ENCODE measurements at regions not wholly inside any gene's neighbourhood (a gene's known extent, or its start where the extent isn't known, plus 50 kb on each side); places are given as distances from the start of the nearest gene placed in this dataset.
"Not testable (repeated sequence)": the region's sequence is repeated elsewhere in the genome, so short reads cannot be mapped to it uniquely, and the experiment has no call there.

GRCh38 chr7:19352305-19352695, 207.1 kb upstream of the FERD3L start:
- no peaks in the 10 kb centered on the region for H3K36me3 ChIP-seq (ENCODE audit: control insufficient read depth, insufficient read depth, low read length)
- DNase-seq (ENCODE audit: low read depth) = no peak
- no peaks in the 10 kb centered on the region for H3K27me3 ChIP-seq (ENCODE audit: control insufficient read depth, insufficient read depth, low read length)
- no peak for FAIRE-seq
- TF ChIP-seq CTCF (IDR thresholded peaks at IDR 0.05; ENCODE audit: insufficient read depth, low read length, severe bottlenecking) = no peak
- no peak overlapping the region for H3K4me3 ChIP-seq (ENCODE audit: low read depth, low read length)

- Histone ChIP-seq H3K36me3 (ENCODE audit: control insufficient read depth, insufficient read depth, low read length) (no peaks in the 10 kb centered on the region), H3K4me3 (ENCODE audit: low read depth, low read length) (no peak overlapping the region), H3K27me3 (ENCODE audit: control insufficient read depth, insufficient read depth, low read length) (no peaks in the 10 kb centered on the region)
- no peak for FAIRE-seq
- no peak for TF ChIP-seq CTCF (IDR thresholded peaks at IDR 0.05; ENCODE audit: insufficient read depth, low read length, severe bottlenecking)
- no peak for DNase-seq (ENCODE audit: low read depth)
These were observed 206.4 kb upstream of the FERD3L start for GRCh38 chr7:19351341-19352304.

DNA sequence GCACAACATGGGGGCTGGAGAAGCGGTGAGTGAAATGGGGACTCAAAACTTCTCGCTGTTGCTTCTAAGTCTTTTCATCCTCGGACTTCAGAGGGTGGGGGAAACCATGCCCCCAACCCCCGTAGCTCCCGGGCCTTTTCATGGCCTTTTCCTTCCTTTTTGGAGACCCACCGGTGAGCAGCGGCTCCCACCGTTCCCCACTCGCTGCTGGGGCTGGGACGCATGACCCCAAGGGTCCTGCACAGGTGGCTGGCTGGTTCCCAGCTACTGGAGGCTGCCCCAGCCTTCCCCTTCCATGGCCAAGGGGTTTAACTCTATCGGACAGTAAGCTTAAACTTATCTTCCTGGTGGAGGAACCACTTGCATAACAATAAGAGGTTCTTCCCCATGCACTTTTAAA, 194.3 kb upstream of the FERD3L start:
- Histone ChIP-seq H3K36me3 (ENCODE audit: control insufficient read depth, insufficient read depth, low read length) (no peaks in the 10 kb centered on the region), H3K27me3 (ENCODE audit: control insufficient read depth, insufficient read depth, low read length) (no peaks in the 10 kb centered on the region), H3K4me3 (ENCODE audit: low read depth, low read length) (no peak overlapping the region)
- DNase-seq (ENCODE audit: low read depth) (no peak), FAIRE-seq (no peak)
- no peak for TF ChIP-seq CTCF (IDR thresholded peaks at IDR 0.05; ENCODE audit: insufficient read depth, low read length, severe bottlenecking)

GRCh38 chr7:19338512-19338911, 193.3 kb upstream of the FERD3L start:
- not testable (repeated sequence) for FAIRE-seq; H3K36me3 ChIP-seq (ENCODE audit: control insufficient read depth, insufficient read depth, low read length); H3K4me3 ChIP-seq (ENCODE audit: low read depth, low read length); DNase-seq (ENCODE audit: low read depth); H3K27me3 ChIP-seq (ENCODE audit: control insufficient read depth, insufficient read depth, low read length)

GRCh38 chr7:19336836-19337383, 191.7 kb upstream of the FERD3L start:
- Histone ChIP-seq H3K4me3 (ENCODE audit: low read depth, low read length) (no peak overlapping the region), H3K27me3 (ENCODE audit: control insufficient read depth, insufficient read depth, low read length) (no peaks in the 10 kb centered on the region), H3K36me3 (ENCODE audit: control insufficient read depth, insufficient read depth, low read length) (no peaks in the 10 kb centered on the region)
- no peak for TF ChIP-seq CTCF (IDR thresholded peaks at IDR 0.05; ENCODE audit: insufficient read depth, low read length, severe bottlenecking)
- DNase-seq (ENCODE audit: low read depth) (no peak), FAIRE-seq (no peak)

DNA sequence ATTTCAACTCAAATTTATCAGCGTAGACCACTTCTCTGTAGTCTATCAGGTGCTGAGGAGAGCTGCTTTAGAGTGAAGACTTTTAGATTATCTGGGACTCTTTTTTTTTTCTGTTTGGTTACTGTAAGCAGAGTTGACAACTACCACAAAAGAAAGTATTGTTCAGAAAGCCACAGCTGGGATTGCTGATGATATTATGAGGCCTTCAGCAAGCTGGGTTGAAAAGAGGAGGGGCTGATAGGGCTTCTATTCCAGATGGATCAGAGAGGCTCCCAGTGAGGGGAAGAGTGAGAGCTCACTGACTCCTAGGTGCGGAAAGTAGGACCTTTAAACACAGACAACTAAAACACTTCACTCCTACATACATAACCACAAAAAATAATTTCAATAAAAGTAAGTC, 188.5 kb upstream of the FERD3L start:
- no peaks in the 10 kb centered on the region for H3K27me3 ChIP-seq (ENCODE audit: control insufficient read depth, insufficient read depth, low read length)
- no peak for TF ChIP-seq CTCF (IDR thresholded peaks at IDR 0.05; ENCODE audit: insufficient read depth, low read length, severe bottlenecking)
- no peaks in the 10 kb centered on the region for H3K36me3 ChIP-seq (ENCODE audit: control insufficient read depth, insufficient read depth, low read length)
- no peak overlapping the region for H3K4me3 ChIP-seq (ENCODE audit: low read depth, low read length)
- DNase-seq (ENCODE audit: low read depth) (no peak), FAIRE-seq (no peak)
